ENCODE measurements at regions not wholly inside any gene's neighbourhood (a gene's known extent, or its start where the extent isn't known, plus 50 kb on each side); places are given as distances from the start of the nearest gene placed in this dataset.

DNA sequence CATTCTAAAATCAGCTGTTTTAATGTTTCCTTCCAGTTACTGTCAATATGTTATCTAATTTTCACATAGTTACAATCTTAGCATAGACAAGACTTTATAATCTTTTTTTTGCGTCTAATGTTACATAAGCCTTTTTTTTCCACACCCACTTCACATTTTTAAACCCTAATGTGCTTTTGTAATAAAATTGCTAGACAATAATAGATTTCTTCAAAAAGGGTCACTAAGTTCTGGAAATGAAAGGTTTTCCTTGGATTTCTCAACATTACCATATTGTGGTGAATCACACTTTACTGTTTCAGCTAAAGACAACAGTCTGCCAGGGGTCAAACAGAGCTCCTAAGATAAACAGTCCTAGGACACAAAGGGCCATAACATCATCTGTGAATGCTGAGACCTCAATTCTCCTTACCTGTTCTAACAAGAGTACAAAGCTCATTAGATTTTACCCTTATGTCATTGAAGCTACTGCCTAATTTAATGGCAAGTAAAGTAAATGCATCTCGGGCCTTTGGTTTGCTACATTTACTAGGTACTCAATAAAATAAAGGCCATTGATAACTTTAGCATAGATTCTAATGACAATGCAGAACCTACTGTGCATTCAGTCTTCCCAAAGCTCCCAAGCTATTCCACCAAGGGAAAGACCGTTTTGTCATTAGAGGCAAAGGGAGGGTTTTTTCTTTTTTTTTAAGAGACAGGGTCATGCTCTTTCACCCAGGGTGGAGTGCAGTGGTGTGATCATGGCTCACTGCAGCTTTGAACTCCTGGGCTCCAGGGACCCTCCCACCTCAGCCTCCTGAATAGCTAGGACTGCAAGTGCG, 111.2 kb upstream of the SLC38A2 start:
- TF ChIP-seq, protein P1, sequence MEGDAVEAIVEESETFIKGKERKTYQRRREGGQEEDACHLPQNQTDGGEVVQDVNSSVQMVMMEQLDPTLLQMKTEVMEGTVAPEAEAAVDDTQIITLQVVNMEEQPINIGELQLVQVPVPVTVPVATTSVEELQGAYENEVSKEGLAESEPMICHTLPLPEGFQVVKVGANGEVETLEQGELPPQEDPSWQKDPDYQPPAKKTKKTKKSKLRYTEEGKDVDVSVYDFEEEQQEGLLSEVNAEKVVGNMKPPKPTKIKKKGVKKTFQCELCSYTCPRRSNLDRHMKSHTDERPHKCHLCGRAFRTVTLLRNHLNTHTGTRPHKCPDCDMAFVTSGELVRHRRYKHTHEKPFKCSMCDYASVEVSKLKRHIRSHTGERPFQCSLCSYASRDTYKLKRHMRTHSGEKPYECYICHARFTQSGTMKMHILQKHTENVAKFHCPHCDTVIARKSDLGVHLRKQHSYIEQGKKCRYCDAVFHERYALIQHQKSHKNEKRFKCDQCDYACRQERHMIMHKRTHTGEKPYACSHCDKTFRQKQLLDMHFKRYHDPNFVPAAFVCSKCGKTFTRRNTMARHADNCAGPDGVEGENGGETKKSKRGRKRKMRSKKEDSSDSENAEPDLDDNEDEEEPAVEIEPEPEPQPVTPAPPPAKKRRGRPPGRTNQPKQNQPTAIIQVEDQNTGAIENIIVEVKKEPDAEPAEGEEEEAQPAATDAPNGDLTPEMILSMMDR (IDR thresholded peaks at IDR 0.05; ENCODE audit: control extremely low read depth in 1 of 3, insufficient read depth in 1 of 3, low read depth in 1 of 3, low read length in 3 of 3) = no peak
- TF ChIP-seq RBBP5 (IDR thresholded peaks at IDR 0.05; ENCODE audit: borderline replicate concordance, low read depth, low read length) = no peak
- TF ChIP-seq JUN (IDR thresholded peaks at IDR 0.05; ENCODE audit: low read depth, low read length) = no peak
- TF ChIP-seq GTF2F1 (IDR thresholded peaks at IDR 0.05; ENCODE audit: borderline replicate concordance, low read depth, low read length) = no peak
- no peak for TF ChIP-seq KDM1A (IDR thresholded peaks at IDR 0.05; ENCODE audit: borderline replicate concordance, low read length)
- no peak for TF ChIP-seq KDM4A (IDR thresholded peaks at IDR 0.05; ENCODE audit: low read depth, low read length, severe bottlenecking)
- no peak for TF ChIP-seq ZNF274 (IDR thresholded peaks at IDR 0.05; ENCODE audit: borderline replicate concordance, extremely low read depth, low read length)
- TF ChIP-seq TCF12 (IDR thresholded peaks at IDR 0.05; ENCODE audit: low read depth, low read length) = no peak
- no peak for TF ChIP-seq RFX5 (IDR thresholded peaks at IDR 0.05; ENCODE audit: borderline replicate concordance, low read depth, low read length)
- TF ChIP-seq, protein P2, sequence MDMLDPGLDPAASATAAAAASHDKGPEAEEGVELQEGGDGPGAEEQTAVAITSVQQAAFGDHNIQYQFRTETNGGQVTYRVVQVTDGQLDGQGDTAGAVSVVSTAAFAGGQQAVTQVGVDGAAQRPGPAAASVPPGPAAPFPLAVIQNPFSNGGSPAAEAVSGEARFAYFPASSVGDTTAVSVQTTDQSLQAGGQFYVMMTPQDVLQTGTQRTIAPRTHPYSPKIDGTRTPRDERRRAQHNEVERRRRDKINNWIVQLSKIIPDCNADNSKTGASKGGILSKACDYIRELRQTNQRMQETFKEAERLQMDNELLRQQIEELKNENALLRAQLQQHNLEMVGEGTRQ (IDR thresholded peaks at IDR 0.05; ENCODE audit: low read length) = no peak
- no peak for TF ChIP-seq POLR2A (IDR thresholded peaks at IDR 0.05; ENCODE audit: control extremely low read depth in 1 of 2, low read depth in 2 of 2, low read length in 2 of 2)
- no peak for TF ChIP-seq FOSL1 (IDR thresholded peaks at IDR 0.05; ENCODE audit: insufficient read depth, low read depth, low read length)
- no peak for TF ChIP-seq SIN3A (conservative IDR thresholded peaks at IDR 0.05 in 1 of 2, IDR thresholded peaks at IDR 0.05 in 1 of 2; ENCODE audit: low read depth in 1 of 2, low read length in 2 of 2)
- TF ChIP-seq CREB1 (IDR thresholded peaks at IDR 0.05) = no peak
